ENCODE measurements at regions not wholly inside any gene's neighbourhood (a gene's known extent, or its start where the extent isn't known, plus 50 kb on each side); places are given as distances from the start of the nearest gene placed in this dataset.

GRCh38 chr14:55979096-55979495 is 139.1 kb upstream of the PELI2 start:
- TF ChIP-seq POLR2A (IDR thresholded peaks at IDR 0.05; ENCODE audit: low read depth, low read length) (no peak), POLR2AphosphoS5 (IDR thresholded peaks at IDR 0.05; ENCODE audit: low read depth, low read length) (no peak)
